ENCODE measurements at regions not wholly inside any gene's neighbourhood (a gene's known extent, or its start where the extent isn't known, plus 50 kb on each side); places are given as distances from the start of the nearest gene placed in this dataset.
"Not testable (repeated sequence)": the region's sequence is repeated elsewhere in the genome, so short reads cannot be mapped to it uniquely, and the experiment has no call there.

GRCh38 chr10:47590534-47590933 lies 67.1 kb upstream of the AGAP9 start:
- H3K9me3 Mint-ChIP-seq, H3K36me3 Mint-ChIP-seq, H3K27me3 Mint-ChIP-seq, H3K4me3 Mint-ChIP-seq, H3K4me1 Mint-ChIP-seq: not testable (repeated sequence)
- peak overlapping the region; percentile 40 for H3K27ac Mint-ChIP-seq
- peak; percentile 72 for ATAC-seq

- not testable (repeated sequence) for ATAC-seq, H3K4me3 Mint-ChIP-seq, H3K4me1 Mint-ChIP-seq, H3K27me3 Mint-ChIP-seq, H3K9me3 Mint-ChIP-seq, H3K36me3 Mint-ChIP-seq, H3K27ac Mint-ChIP-seq
Observed at GRCh38 chr10:47582051-47582450, 58.6 kb upstream of the AGAP9 start.

- H3K27ac Mint-ChIP-seq, H3K9me3 Mint-ChIP-seq, ATAC-seq, H3K4me3 Mint-ChIP-seq, H3K4me1 Mint-ChIP-seq, H3K27me3 Mint-ChIP-seq, H3K36me3 Mint-ChIP-seq: not testable (repeated sequence)
Observed at GRCh38 chr10:47580063-47580462, 56.6 kb upstream of the AGAP9 start.

- ATAC-seq = peak; percentile 83
- not testable (repeated sequence) for H3K36me3 Mint-ChIP-seq, H3K4me1 Mint-ChIP-seq, H3K4me3 Mint-ChIP-seq, H3K9me3 Mint-ChIP-seq, H3K27ac Mint-ChIP-seq, H3K27me3 Mint-ChIP-seq
Observed at GRCh38 chr10:47578547-47578946, 55.1 kb upstream of the AGAP9 start.
